NCI-H2196 treated with DMSO at 0.1 percent for 48 hours (cell line): ENCODE measurements at regions not wholly inside any gene's neighbourhood (a gene's known extent, or its start where the extent isn't known, plus 50 kb on each side); places are given as distances from the start of the nearest gene placed in this dataset.
"Not testable (repeated sequence)": the region's sequence is repeated elsewhere in the genome, so short reads cannot be mapped to it uniquely, and the experiment has no call there.

Experiments
- DNase-seq: peaks from one replicate; lab custom pipeline; 2025; ENCODE audit not compliant: unreplicated experiment; lab: John Stamatoyannopoulos, UW

GRCh38 chr10:117856426-117856825 is 190.3 kb downstream of the RAB11FIP2 start:
- not testable (repeated sequence) for DNase-seq

GRCh38 chr10:117860135-117860534 is 186.6 kb downstream of the RAB11FIP2 start:
- no peak for DNase-seq

GRCh38 chr10:117860823-117861222 is 185.9 kb downstream of the RAB11FIP2 start:
- DNase-seq, result no peak

- no peak for DNase-seq
These were observed 185.4 kb downstream of the RAB11FIP2 start for GRCh38 chr10:117861329-117861728.

- DNase-seq, result no peak
These were observed 183.0 kb downstream of the RAB11FIP2 start for GRCh38 chr10:117863771-117864170.

GRCh38 chr10:117865945-117866344 is 180.8 kb downstream of the RAB11FIP2 start:
- DNase-seq, result no peak

GRCh38 chr10:117868151-117868550 is 178.6 kb downstream of the RAB11FIP2 start:
- no peak for DNase-seq

GRCh38 chr10:117875793-117876192 is 170.9 kb downstream of the RAB11FIP2 start:
- DNase-seq, result no peak

- DNase-seq, result no peak
These were observed 170.5 kb downstream of the RAB11FIP2 start for GRCh38 chr10:117876210-117876609.

- no peak for DNase-seq
These were observed 168.1 kb downstream of the RAB11FIP2 start for GRCh38 chr10:117878626-117879025.

GRCh38 chr10:117884093-117884492 is 162.6 kb downstream of the RAB11FIP2 start:
- DNase-seq, result no peak

GRCh38 chr10:117884592-117884991 is 162.1 kb downstream of the RAB11FIP2 start:
- no peak for DNase-seq

- DNase-seq, result no peak
These were observed 161.4 kb downstream of the RAB11FIP2 start for GRCh38 chr10:117885206-117885829.

- no peak for DNase-seq
These were observed 160.0 kb downstream of the RAB11FIP2 start for GRCh38 chr10:117886766-117887165.

- DNase-seq, result no peak
These were observed 157.1 kb downstream of the RAB11FIP2 start for GRCh38 chr10:117889664-117890063.

GRCh38 chr10:117892681-117893220 is 154.0 kb downstream of the RAB11FIP2 start:
- no peak for DNase-seq

GRCh38 chr10:117894339-117894738 is 152.4 kb downstream of the RAB11FIP2 start:
- no peak for DNase-seq

GRCh38 chr10:117896517-117896916 is 150.2 kb downstream of the RAB11FIP2 start:
- no peak for DNase-seq

- no peak for DNase-seq
These were observed 147.5 kb downstream of the RAB11FIP2 start for GRCh38 chr10:117899181-117899683.

GRCh38 chr10:117900280-117900679 is 146.5 kb downstream of the RAB11FIP2 start:
- no peak for DNase-seq

- no peak for DNase-seq
These were observed 142.9 kb downstream of the RAB11FIP2 start for GRCh38 chr10:117903854-117904253.

GRCh38 chr10:117905404-117905803 is 141.3 kb downstream of the RAB11FIP2 start:
- no peak for DNase-seq

GRCh38 chr10:117911684-117912083 is 135.1 kb downstream of the RAB11FIP2 start:
- DNase-seq, result no peak
